HEK293 (cell line): ENCODE measurements at regions not wholly inside any gene's neighbourhood (a gene's known extent, or its start where the extent isn't known, plus 50 kb on each side); places are given as distances from the start of the nearest gene placed in this dataset.

Experiments used
- ZBTB48 ChIP-seq: fragments of 450-650 bp; formaldehyde crosslinking; IDR thresholded peaks from 2 replicates; pipeline ENCODE4 v1.5.1; 2016; ENCODE audit warnings: missing biosample characterization, missing genetic modification characterization
- ZNF146 ChIP-seq: fragments of 450-650 bp; formaldehyde crosslinking; IDR thresholded peaks from 2 replicates; pipeline ENCODE4 v1.5.1; 2016; ENCODE audit warnings: missing biosample characterization, missing genetic modification characterization
- ZNF311 ChIP-seq: fragments of 450-650 bp; formaldehyde crosslinking; IDR thresholded peaks from 2 replicates; pipeline ENCODE4 v1.5.1; 2017; ENCODE audit warnings: missing biosample characterization, missing genetic modification characterization, borderline replicate concordance
- ZSCAN18 ChIP-seq: fragments of 450-650 bp; formaldehyde crosslinking; IDR thresholded peaks from 2 replicates; pipeline ENCODE4 v1.5.1; 2016; ENCODE audit warnings: missing biosample characterization, missing genetic modification characterization
- TF ChIP-seq, protein P1 (sequence below): fragments of 450-650 bp; formaldehyde crosslinking; IDR thresholded peaks from 2 replicates; pipeline ENCODE4 v1.5.1; 2016; ENCODE audit warnings: missing biosample characterization, missing genetic modification characterization
- TF ChIP-seq, protein P2 (sequence below): fragments of 450-650 bp; formaldehyde crosslinking; IDR thresholded peaks from 2 replicates; pipeline ENCODE4 v1.5.1; 2016; ENCODE audit warnings: missing biosample characterization, missing genetic modification characterization, low read depth

GRCh38 chr5:63293317-63293716, 668.9 kb downstream of the HTR1A start:
- TF ChIP-seq, protein P1, sequence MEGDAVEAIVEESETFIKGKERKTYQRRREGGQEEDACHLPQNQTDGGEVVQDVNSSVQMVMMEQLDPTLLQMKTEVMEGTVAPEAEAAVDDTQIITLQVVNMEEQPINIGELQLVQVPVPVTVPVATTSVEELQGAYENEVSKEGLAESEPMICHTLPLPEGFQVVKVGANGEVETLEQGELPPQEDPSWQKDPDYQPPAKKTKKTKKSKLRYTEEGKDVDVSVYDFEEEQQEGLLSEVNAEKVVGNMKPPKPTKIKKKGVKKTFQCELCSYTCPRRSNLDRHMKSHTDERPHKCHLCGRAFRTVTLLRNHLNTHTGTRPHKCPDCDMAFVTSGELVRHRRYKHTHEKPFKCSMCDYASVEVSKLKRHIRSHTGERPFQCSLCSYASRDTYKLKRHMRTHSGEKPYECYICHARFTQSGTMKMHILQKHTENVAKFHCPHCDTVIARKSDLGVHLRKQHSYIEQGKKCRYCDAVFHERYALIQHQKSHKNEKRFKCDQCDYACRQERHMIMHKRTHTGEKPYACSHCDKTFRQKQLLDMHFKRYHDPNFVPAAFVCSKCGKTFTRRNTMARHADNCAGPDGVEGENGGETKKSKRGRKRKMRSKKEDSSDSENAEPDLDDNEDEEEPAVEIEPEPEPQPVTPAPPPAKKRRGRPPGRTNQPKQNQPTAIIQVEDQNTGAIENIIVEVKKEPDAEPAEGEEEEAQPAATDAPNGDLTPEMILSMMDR (tag by site-specific recombination), result no peak
- TF ChIP-seq ZNF311, result no peak
- no peak for TF ChIP-seq ZNF146 (tag by site-specific recombination)
- no peak for TF ChIP-seq ZBTB48 (tag by site-specific recombination)
- TF ChIP-seq ZSCAN18 (tag by site-specific recombination), result no peak
- TF ChIP-seq, protein P2, sequence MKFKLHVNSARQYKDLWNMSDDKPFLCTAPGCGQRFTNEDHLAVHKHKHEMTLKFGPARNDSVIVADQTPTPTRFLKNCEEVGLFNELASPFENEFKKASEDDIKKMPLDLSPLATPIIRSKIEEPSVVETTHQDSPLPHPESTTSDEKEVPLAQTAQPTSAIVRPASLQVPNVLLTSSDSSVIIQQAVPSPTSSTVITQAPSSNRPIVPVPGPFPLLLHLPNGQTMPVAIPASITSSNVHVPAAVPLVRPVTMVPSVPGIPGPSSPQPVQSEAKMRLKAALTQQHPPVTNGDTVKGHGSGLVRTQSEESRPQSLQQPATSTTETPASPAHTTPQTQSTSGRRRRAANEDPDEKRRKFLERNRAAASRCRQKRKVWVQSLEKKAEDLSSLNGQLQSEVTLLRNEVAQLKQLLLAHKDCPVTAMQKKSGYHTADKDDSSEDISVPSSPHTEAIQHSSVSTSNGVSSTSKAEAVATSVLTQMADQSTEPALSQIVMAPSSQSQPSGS, result no peak
